Suprapubic skin (tissue), 3 donors: ENCODE measurements at regions not wholly inside any gene's neighbourhood (a gene's known extent, or its start where the extent isn't known, plus 50 kb on each side); places are given as distances from the start of the nearest gene placed in this dataset.

ENCODE experiments used
- CTCF ChIP-seq, 2 donors: fragments of 200-600 bp in 1 of 2; fragments of 450-650 bp in 1 of 2; sonication (generic) in 1 of 2; IDR thresholded peaks; one replicate each; pipeline ENCODE4 v1.5.1; 2016 to 2019; ENCODE audit warnings: antibody characterized with exemption in 2 of 2, mild to moderate bottlenecking in 1 of 2, moderate library complexity in 1 of 2
- POLR2A ChIP-seq, 2 donors: fragments of 450-650 bp; IDR thresholded peaks; one replicate each; pipeline ENCODE4 v1.6.1; 2017; ENCODE audit warnings: antibody characterized with exemption in 2 of 2, mild to moderate bottlenecking in 2 of 2, moderate library complexity in 2 of 2

- TF ChIP-seq POLR2A (IDR thresholded peaks at IDR 0.05) (no peak), CTCF (IDR thresholded peaks at IDR 0.05) (no peak)
Observed at GRCh38 chr5:92887254-92887653, 693.8 kb downstream of the NR2F1-AS1 start.
